GM18868 (cell line): ENCODE measurements at regions not wholly inside any gene's neighbourhood (a gene's known extent, or its start where the extent isn't known, plus 50 kb on each side); places are given as distances from the start of the nearest gene placed in this dataset.

Source experiments
- ATAC-seq: cut with Tn5 transposase; IDR thresholded peaks from one replicate; pipeline ENCODE4 v1.9.1; 2021; ENCODE audit warnings: mild to moderate bottlenecking, moderate library complexity; ENCODE audit not compliant: unreplicated experiment

GRCh38 chrX:65034668-65035445 is 58.6 kb upstream of the ZC4H2 start, which contains the start of gene ZC3H12B:
Gene ZC3H12B, plus strand, starts transcription at chrX:65034826.
- peak; percentile 94 for ATAC-seq

- no peak for ATAC-seq
Measured at GRCh38 chrX:65034292-65034667, 58.0 kb upstream of the ZC4H2 start.
